Colonic mucosa (tissue), 4 donors: ENCODE measurements at regions not wholly inside any gene's neighbourhood (a gene's known extent, or its start where the extent isn't known, plus 50 kb on each side); places are given as distances from the start of the nearest gene placed in this dataset.

Source experiments
- DNase-seq: peaks from one replicate; pipeline ENCODE4 v3.0.0-alpha.2; 2020
- H3K27ac ChIP-seq: fragments of 200-600 bp; one replicate; pipeline ENCODE4 v1.8.0; 2021
- H3K27me3 ChIP-seq: fragments of 200-600 bp; one replicate; pipeline ENCODE4 v1.8.0; 2021
- H3K36me3 ChIP-seq: fragments of 200-600 bp; one replicate; pipeline ENCODE4 v1.8.0; 2021
- H3K4me1 ChIP-seq: fragments of 200-600 bp; one replicate; pipeline ENCODE4 v1.8.0; 2021; ENCODE audit warnings: mild to moderate bottlenecking
- H3K4me3 ChIP-seq: fragments of 200-600 bp; one replicate; pipeline ENCODE4 v1.8.0; 2021
- H3K9ac ChIP-seq, 2 donors: one replicate each; pipeline ENCODE4 v1.7.0; 2013; ENCODE audit warnings: control low read depth in 2 of 2, low read depth in 2 of 2, low read length in 2 of 2
- H3K9me3 ChIP-seq: fragments of 200-600 bp; one replicate; pipeline ENCODE4 v1.8.0; 2021
- CTCF ChIP-seq: fragments of 200-600 bp; IDR thresholded peaks from one replicate; pipeline ENCODE4 v1.8.0; 2022; ENCODE audit warnings: antibody characterized with exemption, mild to moderate bottlenecking
- intact Hi-C: fragments of 100-400 bp; cut with DNase I; formaldehyde crosslinking; loops from one replicate; pipeline ENCODE4 v1.14.1; 2022
- donor health status: healthy.
- donor health status: DM: no; HTN: no; CAD: no.
- donor health status: DM: no; HTN: no; CAD: no.

- Histone ChIP-seq H3K4me1 (no peaks in the 10 kb centered on the region), H3K27ac (no peak overlapping the region), H3K9ac (no peak overlapping the region), H3K27me3 (no peaks in the 10 kb centered on the region), H3K9me3 (no peaks in the 10 kb centered on the region), H3K36me3 (no peaks in the 10 kb centered on the region), H3K4me3 (no peak overlapping the region)
- intact Hi-C loops = no loop called here
- DNase-seq = no peak
- no peak for TF ChIP-seq CTCF
These were observed 151.2 kb upstream of the ALKAL2 start for GRCh38 chr2:439077-439476.

- no peak overlapping the region for H3K27ac ChIP-seq
- no peak overlapping the region for H3K4me3 ChIP-seq
- H3K9ac ChIP-seq = no peak overlapping the region
- intact Hi-C loops = no loop called here
- no peak for TF ChIP-seq CTCF
- no peaks in the 10 kb centered on the region for H3K4me1 ChIP-seq
- no peaks in the 10 kb centered on the region for H3K27me3 ChIP-seq
- H3K9me3 ChIP-seq = no peaks in the 10 kb centered on the region
- H3K36me3 ChIP-seq = no peaks in the 10 kb centered on the region
- DNase-seq = peak; percentile 35
These were observed 150.0 kb upstream of the ALKAL2 start for GRCh38 chr2:437756-438393.

GRCh38 chr2:437180-437579, 149.3 kb upstream of the ALKAL2 start:
- Histone ChIP-seq H3K9ac (no peak overlapping the region), H3K36me3 (no peaks in the 10 kb centered on the region), H3K4me3 (no peak overlapping the region), H3K4me1 (no peaks in the 10 kb centered on the region), H3K9me3 (no peaks in the 10 kb centered on the region), H3K27me3 (no peaks in the 10 kb centered on the region), H3K27ac (no peak overlapping the region)
- no peak for TF ChIP-seq CTCF
- DNase-seq = no peak
- intact Hi-C loops = no loop called here

- no peak for DNase-seq
- H3K9ac ChIP-seq = no peak overlapping the region
- no peaks in the 10 kb centered on the region for H3K27me3 ChIP-seq
- no peak overlapping the region for H3K27ac ChIP-seq
- no peaks in the 10 kb centered on the region for H3K9me3 ChIP-seq
- no peak for TF ChIP-seq CTCF
- H3K36me3 ChIP-seq = no peaks in the 10 kb centered on the region
- H3K4me1 ChIP-seq = no peaks in the 10 kb centered on the region
- no peak overlapping the region for H3K4me3 ChIP-seq
- intact Hi-C loops = no loop called here
These were observed 148.3 kb upstream of the ALKAL2 start for GRCh38 chr2:436205-436604.

GRCh38 chr2:434625-435024, 146.7 kb upstream of the ALKAL2 start:
- no peaks in the 10 kb centered on the region for H3K36me3 ChIP-seq
- H3K27me3 ChIP-seq = no peaks in the 10 kb centered on the region
- H3K4me1 ChIP-seq = no peaks in the 10 kb centered on the region
- H3K4me3 ChIP-seq = no peak overlapping the region
- TF ChIP-seq CTCF = no peak
- H3K27ac ChIP-seq = no peak overlapping the region
- intact Hi-C loops = no loop called here
- H3K9me3 ChIP-seq = no peaks in the 10 kb centered on the region
- DNase-seq = no peak
- no peak overlapping the region for H3K9ac ChIP-seq
